ENCODE measurements at regions not wholly inside any gene's neighbourhood (a gene's known extent, or its start where the extent isn't known, plus 50 kb on each side); places are given as distances from the start of the nearest gene placed in this dataset.

DNA sequence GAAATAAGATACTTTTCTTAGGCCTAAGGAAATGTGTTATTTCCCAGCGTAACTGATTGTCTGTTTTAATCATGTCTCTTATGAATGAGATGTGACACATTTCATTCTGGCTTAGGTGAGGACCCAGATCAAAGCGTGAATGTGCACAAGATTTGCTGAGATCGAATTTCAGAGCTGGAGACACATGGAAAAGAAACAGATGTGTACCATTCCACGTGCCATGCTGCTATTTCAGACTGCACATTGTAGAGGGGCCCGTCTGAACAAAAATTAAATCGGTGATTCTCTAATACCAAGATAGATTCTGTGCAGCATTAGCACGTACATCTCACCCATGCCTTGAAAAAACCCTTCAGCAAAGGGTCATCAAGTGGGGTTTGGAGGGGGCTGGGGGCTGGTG lies 290.4 kb downstream of the AACS start:
- TF ChIP-seq, protein P1, sequence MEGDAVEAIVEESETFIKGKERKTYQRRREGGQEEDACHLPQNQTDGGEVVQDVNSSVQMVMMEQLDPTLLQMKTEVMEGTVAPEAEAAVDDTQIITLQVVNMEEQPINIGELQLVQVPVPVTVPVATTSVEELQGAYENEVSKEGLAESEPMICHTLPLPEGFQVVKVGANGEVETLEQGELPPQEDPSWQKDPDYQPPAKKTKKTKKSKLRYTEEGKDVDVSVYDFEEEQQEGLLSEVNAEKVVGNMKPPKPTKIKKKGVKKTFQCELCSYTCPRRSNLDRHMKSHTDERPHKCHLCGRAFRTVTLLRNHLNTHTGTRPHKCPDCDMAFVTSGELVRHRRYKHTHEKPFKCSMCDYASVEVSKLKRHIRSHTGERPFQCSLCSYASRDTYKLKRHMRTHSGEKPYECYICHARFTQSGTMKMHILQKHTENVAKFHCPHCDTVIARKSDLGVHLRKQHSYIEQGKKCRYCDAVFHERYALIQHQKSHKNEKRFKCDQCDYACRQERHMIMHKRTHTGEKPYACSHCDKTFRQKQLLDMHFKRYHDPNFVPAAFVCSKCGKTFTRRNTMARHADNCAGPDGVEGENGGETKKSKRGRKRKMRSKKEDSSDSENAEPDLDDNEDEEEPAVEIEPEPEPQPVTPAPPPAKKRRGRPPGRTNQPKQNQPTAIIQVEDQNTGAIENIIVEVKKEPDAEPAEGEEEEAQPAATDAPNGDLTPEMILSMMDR (conservative IDR thresholded peaks at IDR 0.05): no peak
- no peak for TF ChIP-seq ZFX (IDR thresholded peaks at IDR 0.05)
